IMR-90 (cell line): ENCODE measurements at regions not wholly inside any gene's neighbourhood (a gene's known extent, or its start where the extent isn't known, plus 50 kb on each side); places are given as distances from the start of the nearest gene placed in this dataset.
"Not testable (repeated sequence)": the region's sequence is repeated elsewhere in the genome, so short reads cannot be mapped to it uniquely, and the experiment has no call there.

ENCODE experiments used
- ATAC-seq: fragments of 200-7000 bp; cut with Tn5 transposase; 2 replicates; pipeline ENCODE4 v1.9.1; 2020; ENCODE audit warnings: low read depth, mild to moderate bottlenecking, moderate library complexity
- BruUV-seq: library from RNA; stranded (reverse); fragments of 400-500 nt; replicated peaks from 2 replicates; lab custom pipeline; 2021; lab: Mats Ljungman, UMichigan
- CTCF ChIA-PET: fragments of 300-600 bp; formaldehyde crosslinking; extraction: SDS; loops from one replicate; lab custom pipeline; 2021; ENCODE audit warnings: antibody characterized with exemption; lab: Yijun Ruan, JAX
- POLR2A ChIA-PET: fragments of 300-600 bp; sonication (Branson Sonifier 250); formaldehyde crosslinking; loops from one replicate; lab custom pipeline; 2022; ENCODE audit warnings: antibody characterized with exemption; ENCODE audit not compliant: unreplicated experiment; lab: Charles Lee
- DNase-seq: peaks from one replicate; pipeline ENCODE4 v3.0.0; 2013
- H2AFZ ChIP-seq: replicated peaks from 2 replicates; pipeline ENCODE3; 2013; ENCODE audit warnings: low read length, mild to moderate bottlenecking; ENCODE audit not compliant: poor library complexity
- H2AK5ac ChIP-seq: 2 replicates; pipeline ENCODE4 v1.6.1; 2013; ENCODE audit warnings: low read depth, low read length, inconsistent platforms
- H2AK9ac ChIP-seq: replicated peaks from 2 replicates; pipeline ENCODE3; 2013; ENCODE audit warnings: mild to moderate bottlenecking, low read depth, low read length, moderate library complexity; ENCODE audit not compliant: poor library complexity
- H2BK120ac ChIP-seq: 2 replicates; pipeline ENCODE4 v1.6.1; 2013; ENCODE audit warnings: low read depth, low read length, inconsistent platforms
- H2BK15ac ChIP-seq: 3 replicates; pipeline ENCODE4 v1.6.1; 2013; ENCODE audit warnings: low read depth, low read length, inconsistent platforms
- H2BK20ac ChIP-seq: 2 replicates; pipeline ENCODE4 v1.6.1; 2013; ENCODE audit warnings: low read depth, mild to moderate bottlenecking, inconsistent platforms, low read length, moderate library complexity
- H2BK5ac ChIP-seq: 2 replicates; pipeline ENCODE4 v1.6.1; 2013; ENCODE audit warnings: mild to moderate bottlenecking, low read depth, low read length, inconsistent platforms; ENCODE audit not compliant: poor library complexity, severe bottlenecking
- H3K14ac ChIP-seq: replicated peaks from 2 replicates; pipeline ENCODE4 v1.6.1; 2013; ENCODE audit warnings: low read depth, low read length, inconsistent platforms
- H3K18ac ChIP-seq: 2 replicates; pipeline ENCODE4 v1.6.1; 2013; ENCODE audit warnings: low read depth, low read length, control low read depth
- H3K23ac ChIP-seq: 2 replicates; pipeline ENCODE4 v1.6.1; 2013; ENCODE audit warnings: low read depth, low read length, inconsistent platforms
- H3K27ac ChIP-seq: 2 replicates; pipeline ENCODE4 v1.5.1; 2013; ENCODE audit warnings: mild to moderate bottlenecking, control low read depth, low read length; ENCODE audit not compliant: insufficient read depth
- H3K27me3 ChIP-seq: 2 replicates; pipeline ENCODE4 v1.6.1; 2013; ENCODE audit warnings: low read length; ENCODE audit not compliant: control insufficient read depth, insufficient read depth
- H3K36me3 ChIP-seq: 2 replicates; pipeline ENCODE4 v1.6.1; 2013; ENCODE audit warnings: low read length, mixed read lengths; ENCODE audit not compliant: control insufficient read depth, insufficient read depth
- H3K4ac ChIP-seq: 2 replicates; pipeline ENCODE4 v1.6.1; 2013; ENCODE audit warnings: low read depth, low read length, inconsistent platforms
- H3K4me1 ChIP-seq: 2 replicates; pipeline ENCODE4 v1.6.1; 2013; ENCODE audit warnings: low read length, mixed read lengths; ENCODE audit not compliant: control insufficient read depth, insufficient read depth
- H3K4me2 ChIP-seq: 2 replicates; pipeline ENCODE4 v1.6.1; 2013; ENCODE audit warnings: low read depth, mild to moderate bottlenecking, control low read depth, low read length, moderate library complexity
- H3K4me3 ChIP-seq: 2 replicates; pipeline ENCODE4 v1.5.1; 2013; ENCODE audit warnings: low read depth, mild to moderate bottlenecking, control low read depth, low read length, moderate library complexity; ENCODE audit not compliant: insufficient read depth
- H3K56ac ChIP-seq: 2 replicates; pipeline ENCODE4 v1.6.1; 2013; ENCODE audit warnings: low read length, inconsistent platforms; ENCODE audit not compliant: insufficient read depth; ENCODE audit errors: extremely low read depth
- H3K79me1 ChIP-seq, 2 experiments: 2 replicates each; pipeline ENCODE4 v1.6.1; 2013; ENCODE audit warnings: low read length in 2 of 2, inconsistent platforms in 1 of 2, low read depth in 1 of 2
- H3K9ac ChIP-seq: 2 replicates; pipeline ENCODE4 v1.6.1; 2013; ENCODE audit warnings: low read depth, low read length, control low read depth
- H3K9me1 ChIP-seq: 2 replicates; pipeline ENCODE4 v1.6.1; 2013; ENCODE audit warnings: low read length, inconsistent platforms; ENCODE audit not compliant: insufficient read depth
- H3K9me3 ChIP-seq: 2 replicates; pipeline ENCODE4 v1.6.1; 2013; ENCODE audit warnings: low read length; ENCODE audit not compliant: control insufficient read depth, insufficient read depth
- H4K20me1 ChIP-seq: 2 replicates; pipeline ENCODE4 v1.6.1; 2013; ENCODE audit warnings: low read length, inconsistent platforms; ENCODE audit not compliant: insufficient read depth
- H4K5ac ChIP-seq: 2 replicates; pipeline ENCODE4 v1.6.1; 2013; ENCODE audit warnings: mild to moderate bottlenecking, low read depth, low read length, control low read depth
- H4K8ac ChIP-seq, 2 experiments: 2 replicates each; pipeline ENCODE4 v1.6.1; 2013; ENCODE audit warnings: low read depth in 2 of 2, low read length in 2 of 2, control low read depth in 1 of 2, inconsistent platforms in 1 of 2
- H4K91ac ChIP-seq: 2 replicates; pipeline ENCODE4 v1.6.1; 2013; ENCODE audit warnings: low read depth, low read length, inconsistent platforms; ENCODE audit not compliant: insufficient read depth
- BHLHE40 ChIP-seq: fragments of 150-350 bp; IDR thresholded peaks from 2 replicates; pipeline ENCODE4 v1.6.1; 2016; ENCODE audit warnings: mild to moderate bottlenecking, low read depth, low read length
- CHD1 ChIP-seq: IDR thresholded peaks from 2 replicates; pipeline ENCODE4 v1.6.1; 2012; ENCODE audit warnings: low read depth, low read length, improper control_type of control experiment
- CTCF ChIP-seq: conservative IDR thresholded peaks from 2 replicates; pipeline ENCODE4 v1.5.1; 2012; ENCODE audit warnings: mild to moderate bottlenecking, low read depth, low read length, improper control_type of control experiment
- MAZ ChIP-seq: IDR thresholded peaks from 2 replicates; pipeline ENCODE4 v1.6.1; 2012; ENCODE audit warnings: low read depth, mild to moderate bottlenecking, low read length, improper control_type of control experiment, moderate library complexity, borderline replicate concordance
- RAD21 ChIP-seq: IDR thresholded peaks from 2 replicates; pipeline ENCODE4 v1.6.1; 2012; ENCODE audit warnings: low read length, improper control_type of control experiment
- RCOR1 ChIP-seq: IDR thresholded peaks from 2 replicates; pipeline ENCODE4 v1.6.1; 2012; ENCODE audit warnings: mild to moderate bottlenecking, low read length, improper control_type of control experiment; ENCODE audit not compliant: insufficient replicate concordance
- SMC3 ChIP-seq: fragments of 150-350 bp; IDR thresholded peaks from 2 replicates; pipeline ENCODE4 v1.6.1; 2016; ENCODE audit warnings: low read depth, mild to moderate bottlenecking, antibody characterized with exemption, low read length, moderate library complexity
- WGBS, 2 experiments: methylation state at CpG; one replicate each; pipeline versions ENCODE4 v1.1.5 to v1.1.7; 2013; ENCODE audit warnings: missing lambda C conversion rate in 2 of 2; ENCODE audit not compliant: insufficient read length in 1 of 2; ENCODE audit errors: extremely low coverage in 2 of 2; 5-methylcytosine and 5-hydroxymethylcytosine counted together
- dilution Hi-C: fragments of 300-500 bp; cut with HindIII; formaldehyde crosslinking; loops from one replicate; pipeline ENCODE4 v1.14.3; 2018; ENCODE audit warnings: low sequenced_read_pairs; ENCODE audit not compliant: unreplicated experiment
- in situ Hi-C: fragments of 300-500 bp; cut with MboI; formaldehyde crosslinking; loops from 3 replicates; pipeline ENCODE4 v1.14.3; 2019; ENCODE audit warnings: low sequenced_read_pairs, inconsistent platforms, mixed read lengths
- intact Hi-C: fragments of 100-400 bp; cut with micrococcal nuclease; formaldehyde crosslinking; loops from 2 replicates; pipeline ENCODE4 v1.10.0; 2022

- no peaks in the 10 kb centered on the region for H3K27me3 ChIP-seq
- peaks cover 4% of the 10 kb centered on the region for H3K9me3 ChIP-seq
- H3K23ac ChIP-seq: no peak overlapping the region
- H2AK9ac ChIP-seq: no peak overlapping the region
- H3K79me1 ChIP-seq: no peaks in the 10 kb centered on the region
- ChIA-PET CTCF (no interaction called here), POLR2A (no interaction called here)
- no peak overlapping the region for H2BK120ac ChIP-seq
- no peak overlapping the region for H3K27ac ChIP-seq
- ATAC-seq: no peak
- no peak overlapping the region for H3K4me2 ChIP-seq
- H4K20me1 ChIP-seq: no peaks in the 10 kb centered on the region
- H4K91ac ChIP-seq: no peak overlapping the region
- no peaks in the 10 kb centered on the region for H3K36me3 ChIP-seq
- no peak overlapping the region for H3K4ac ChIP-seq
- H4K5ac ChIP-seq: no peak overlapping the region
- no peak overlapping the region for H3K9ac ChIP-seq
- intact Hi-C loops: no loop called here
- H2AFZ ChIP-seq: no peak overlapping the region
- BruUV-seq: no TSS peak
- H3K14ac ChIP-seq: no peak overlapping the region
- no peaks in the 10 kb centered on the region for H3K4me1 ChIP-seq
- H4K8ac ChIP-seq: no peak overlapping the region
- dilution Hi-C loops: no loop called here
- H3K56ac ChIP-seq: no peak overlapping the region
- in situ Hi-C loops: no loop called here
- H3K4me3 ChIP-seq: no peak overlapping the region
- DNase-seq: no peak
- no peak overlapping the region for H2BK15ac ChIP-seq
- no peak overlapping the region for H3K18ac ChIP-seq
- no peak overlapping the region for H2BK5ac ChIP-seq
- no peak overlapping the region for H2AK5ac ChIP-seq
- no peak overlapping the region for H2BK20ac ChIP-seq
- H3K9me1 ChIP-seq: no peaks in the 10 kb centered on the region
- WGBS, 2 experiments: no CpG with 5 or more reads among the region's 1 CpG
- TF ChIP-seq RCOR1: no peak
- no peak for TF ChIP-seq CTCF
- TF ChIP-seq BHLHE40: no peak
- no peak for TF ChIP-seq RAD21
- no peak for TF ChIP-seq MAZ
- TF ChIP-seq CHD1: no peak
- TF ChIP-seq SMC3: no peak
Measured at GRCh38 chr12:73867147-73867546, 670.5 kb upstream of the ATXN7L3B start.

- H3K23ac ChIP-seq, H3K79me1 ChIP-seq, H4K91ac ChIP-seq, H3K9me1 ChIP-seq, H3K56ac ChIP-seq, H3K4ac ChIP-seq, H4K8ac ChIP-seq, H3K18ac ChIP-seq, H3K4me3 ChIP-seq, dilution Hi-C loops, H4K20me1 ChIP-seq, H3K27ac ChIP-seq, H3K9me3 ChIP-seq, H2BK20ac ChIP-seq, H2AFZ ChIP-seq, H2BK120ac ChIP-seq, ATAC-seq, H4K5ac ChIP-seq, BruUV-seq, H2BK5ac ChIP-seq, H3K4me1 ChIP-seq, H3K27me3 ChIP-seq, in situ Hi-C loops, DNase-seq, H3K9ac ChIP-seq, H2AK5ac ChIP-seq, H3K14ac ChIP-seq, H3K36me3 ChIP-seq, intact Hi-C loops, H2BK15ac ChIP-seq, H2AK9ac ChIP-seq, H3K4me2 ChIP-seq: not testable (repeated sequence)
- no CpG with 5 or more reads among the region's 6 CpGs for whole genome bisulfite sequencing, 2 experiments
- ChIA-PET POLR2A (interaction anchor here (0.6 kb wide), 1 partner anchor 10 kb away, joined by 3 read pairs; no protein-coding TSS in a partner anchor), CTCF (interaction anchor here (0.6 kb wide), 1 partner anchor 509 kb away, joined by 3 read pairs; no protein-coding TSS in a partner anchor)
Measured at GRCh38 chr12:73877291-73877690, 660.3 kb upstream of the ATXN7L3B start.
